ENCODE measurements at regions not wholly inside any gene's neighbourhood (a gene's known extent, or its start where the extent isn't known, plus 50 kb on each side); places are given as distances from the start of the nearest gene placed in this dataset.

DNA sequence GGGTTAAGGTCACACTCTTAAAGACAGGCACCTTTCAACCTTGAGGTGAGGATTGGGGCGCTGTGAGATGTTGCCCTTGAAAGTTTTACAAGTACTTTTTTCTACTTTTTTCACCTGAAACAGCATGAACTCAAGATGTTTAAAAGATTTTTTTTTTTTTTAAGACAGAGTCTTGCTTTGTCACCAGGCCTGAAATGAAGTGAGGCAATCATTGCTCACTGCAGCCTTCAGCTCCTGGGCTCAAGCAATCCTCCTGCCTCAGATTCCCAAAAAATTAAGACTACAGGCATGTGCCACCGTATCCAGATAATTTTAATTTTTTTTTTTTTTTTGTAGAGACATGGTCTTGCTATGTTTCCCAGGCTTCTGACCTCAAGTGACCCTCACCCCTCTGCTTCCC, 243.9 kb downstream of the DIO2 start:
- no peak overlapping the region for H3K27ac ChIP-seq
- H3K79me2 ChIP-seq, result no peaks in the 10 kb centered on the region
- no peaks in the 10 kb centered on the region for H3K9me3 ChIP-seq (ENCODE audit: control insufficient read depth, low read length)
- H3K4me1 ChIP-seq, result no peaks in the 10 kb centered on the region
- no peak overlapping the region for H3K9ac ChIP-seq
- no peak overlapping the region for H2AFZ ChIP-seq
- no peaks in the 10 kb centered on the region for H3K27me3 ChIP-seq (ENCODE audit: control insufficient read depth, insufficient read depth, low read length)
- no peaks in the 10 kb centered on the region for H3K36me3 ChIP-seq (ENCODE audit: control insufficient read depth, insufficient read depth, low read length)
- H3K4me3 ChIP-seq (ENCODE audit: low read depth, low read length), result no peak overlapping the region
- TF ChIP-seq, protein P1, sequence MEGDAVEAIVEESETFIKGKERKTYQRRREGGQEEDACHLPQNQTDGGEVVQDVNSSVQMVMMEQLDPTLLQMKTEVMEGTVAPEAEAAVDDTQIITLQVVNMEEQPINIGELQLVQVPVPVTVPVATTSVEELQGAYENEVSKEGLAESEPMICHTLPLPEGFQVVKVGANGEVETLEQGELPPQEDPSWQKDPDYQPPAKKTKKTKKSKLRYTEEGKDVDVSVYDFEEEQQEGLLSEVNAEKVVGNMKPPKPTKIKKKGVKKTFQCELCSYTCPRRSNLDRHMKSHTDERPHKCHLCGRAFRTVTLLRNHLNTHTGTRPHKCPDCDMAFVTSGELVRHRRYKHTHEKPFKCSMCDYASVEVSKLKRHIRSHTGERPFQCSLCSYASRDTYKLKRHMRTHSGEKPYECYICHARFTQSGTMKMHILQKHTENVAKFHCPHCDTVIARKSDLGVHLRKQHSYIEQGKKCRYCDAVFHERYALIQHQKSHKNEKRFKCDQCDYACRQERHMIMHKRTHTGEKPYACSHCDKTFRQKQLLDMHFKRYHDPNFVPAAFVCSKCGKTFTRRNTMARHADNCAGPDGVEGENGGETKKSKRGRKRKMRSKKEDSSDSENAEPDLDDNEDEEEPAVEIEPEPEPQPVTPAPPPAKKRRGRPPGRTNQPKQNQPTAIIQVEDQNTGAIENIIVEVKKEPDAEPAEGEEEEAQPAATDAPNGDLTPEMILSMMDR (IDR thresholded peaks at IDR 0.05), result no peak
- H3K4me2 ChIP-seq (ENCODE audit: low read length), result no peak overlapping the region

DNA sequence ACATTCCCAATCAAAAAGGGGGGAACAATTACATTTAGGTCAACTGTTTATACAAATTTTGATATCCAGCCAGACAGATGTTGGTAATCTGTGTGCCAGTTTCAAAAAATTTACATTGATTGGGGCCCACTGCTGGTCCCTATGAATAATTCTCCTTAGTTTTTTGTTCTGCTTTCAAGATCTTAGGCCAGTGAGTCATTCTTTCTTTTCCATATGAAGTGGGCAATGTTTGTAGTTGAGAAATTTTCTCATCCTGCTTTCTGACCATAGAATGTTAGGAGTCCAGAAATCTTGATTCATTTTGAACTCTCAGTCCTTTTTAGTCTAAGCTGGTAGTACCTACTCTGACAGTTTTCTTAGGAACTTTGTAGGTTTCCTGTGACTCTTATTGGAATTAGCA, 244.3 kb downstream of the DIO2 start:
- no peaks in the 10 kb centered on the region for H3K4me1 ChIP-seq
- no peak overlapping the region for H2AFZ ChIP-seq
- H3K27ac ChIP-seq, result no peak overlapping the region
- no peaks in the 10 kb centered on the region for H3K79me2 ChIP-seq
- H3K9me3 ChIP-seq (ENCODE audit: control insufficient read depth, low read length), result no peaks in the 10 kb centered on the region
- H3K27me3 ChIP-seq (ENCODE audit: control insufficient read depth, insufficient read depth, low read length), result no peaks in the 10 kb centered on the region
- H3K4me2 ChIP-seq (ENCODE audit: low read length), result no peak overlapping the region
- TF ChIP-seq, protein P1 (IDR thresholded peaks at IDR 0.05), result no peak
- no peak overlapping the region for H3K9ac ChIP-seq
- no peak overlapping the region for H3K4me3 ChIP-seq (ENCODE audit: low read depth, low read length)
- no peaks in the 10 kb centered on the region for H3K36me3 ChIP-seq (ENCODE audit: control insufficient read depth, insufficient read depth, low read length)

DNA sequence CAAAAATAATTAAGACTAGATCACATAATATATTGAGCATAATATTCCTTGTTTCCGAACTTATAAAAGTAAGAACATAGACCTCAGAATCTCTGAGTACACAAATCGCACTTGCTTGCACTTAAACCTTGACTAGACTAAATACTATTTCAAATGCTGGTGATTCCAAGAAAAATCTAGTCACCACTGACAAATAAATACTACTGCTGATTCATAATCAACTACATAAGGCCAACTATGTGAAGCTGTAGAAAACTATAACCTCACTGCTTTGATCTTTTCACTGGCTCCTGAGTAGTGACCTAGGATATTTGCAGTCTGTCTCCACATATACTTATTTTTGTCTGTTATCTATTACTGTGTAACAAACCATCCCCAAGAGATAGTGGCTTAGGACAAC, 245.4 kb downstream of the DIO2 start:
- H3K4me3 ChIP-seq (ENCODE audit: low read depth, low read length), result no peak overlapping the region
- H3K4me2 ChIP-seq (ENCODE audit: low read length), result no peak overlapping the region
- H3K4me1 ChIP-seq, result no peaks in the 10 kb centered on the region
- no peak overlapping the region for H3K27ac ChIP-seq
- H3K27me3 ChIP-seq (ENCODE audit: control insufficient read depth, insufficient read depth, low read length), result no peaks in the 10 kb centered on the region
- H3K9ac ChIP-seq, result no peak overlapping the region
- no peaks in the 10 kb centered on the region for H3K36me3 ChIP-seq (ENCODE audit: control insufficient read depth, insufficient read depth, low read length)
- H3K9me3 ChIP-seq (ENCODE audit: control insufficient read depth, low read length), result no peaks in the 10 kb centered on the region
- TF ChIP-seq, protein P1 (IDR thresholded peaks at IDR 0.05), result no peak
- H2AFZ ChIP-seq, result no peak overlapping the region
- H3K79me2 ChIP-seq, result no peaks in the 10 kb centered on the region

DNA sequence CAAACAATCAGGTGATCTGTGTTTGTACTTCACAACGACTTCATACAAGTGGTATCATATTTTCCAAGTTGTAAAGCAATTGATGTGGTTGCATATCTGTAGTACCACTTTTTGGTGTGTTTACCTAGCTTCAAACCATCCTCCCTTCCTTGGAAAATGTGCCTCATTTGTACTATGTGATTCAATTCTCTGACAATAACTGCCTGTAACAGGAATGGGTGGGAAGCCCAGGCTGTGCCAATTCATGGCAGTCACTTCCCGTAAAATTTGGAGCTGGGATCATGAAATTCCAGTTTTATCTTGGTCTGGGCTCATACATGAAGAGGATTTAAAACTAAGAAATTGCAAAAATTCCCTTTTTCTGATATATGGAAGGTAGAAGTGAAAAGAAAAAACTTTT, 250.1 kb downstream of the DIO2 start:
- no peaks in the 10 kb centered on the region for H3K36me3 ChIP-seq (ENCODE audit: control insufficient read depth, insufficient read depth, low read length)
- H3K79me2 ChIP-seq, result no peaks in the 10 kb centered on the region
- no peak overlapping the region for H3K9ac ChIP-seq
- no peaks in the 10 kb centered on the region for H3K4me1 ChIP-seq
- TF ChIP-seq, protein P1 (IDR thresholded peaks at IDR 0.05), result no peak
- H3K4me3 ChIP-seq (ENCODE audit: low read depth, low read length), result no peak overlapping the region
- H3K9me3 ChIP-seq (ENCODE audit: control insufficient read depth, low read length), result no peaks in the 10 kb centered on the region
- no peak overlapping the region for H2AFZ ChIP-seq
- H3K4me2 ChIP-seq (ENCODE audit: low read length), result no peak overlapping the region
- no peak overlapping the region for H3K27ac ChIP-seq
- H3K27me3 ChIP-seq (ENCODE audit: control insufficient read depth, insufficient read depth, low read length), result no peaks in the 10 kb centered on the region

DNA sequence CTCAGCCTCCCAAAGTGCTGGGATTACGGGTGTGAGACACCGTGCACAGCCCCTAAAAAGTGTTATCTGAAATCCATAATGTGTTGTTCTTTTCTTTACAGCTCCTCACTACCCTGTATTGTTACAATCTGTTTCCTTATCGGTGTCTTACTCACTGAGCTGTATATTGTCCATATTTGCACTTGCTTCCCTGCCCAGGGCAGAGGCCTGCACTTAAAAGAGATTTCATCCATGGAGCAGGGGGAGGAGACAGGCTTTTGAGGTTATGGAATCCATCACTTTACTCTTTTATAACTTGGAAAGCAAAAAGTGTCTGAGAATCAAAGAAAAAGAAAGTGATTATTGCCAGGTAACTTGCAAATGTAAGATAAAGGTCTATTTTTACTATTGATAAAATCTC, 251.0 kb downstream of the DIO2 start:
- Histone ChIP-seq H3K27me3 (ENCODE audit: control insufficient read depth, insufficient read depth, low read length) (no peaks in the 10 kb centered on the region), H3K9ac (no peak overlapping the region), H3K79me2 (no peaks in the 10 kb centered on the region), H3K9me3 (ENCODE audit: control insufficient read depth, low read length) (no peaks in the 10 kb centered on the region), H3K4me1 (no peaks in the 10 kb centered on the region), H3K27ac (no peak overlapping the region), H2AFZ (no peak overlapping the region), H3K36me3 (ENCODE audit: control insufficient read depth, insufficient read depth, low read length) (no peaks in the 10 kb centered on the region), H3K4me3 (ENCODE audit: low read depth, low read length) (no peak overlapping the region), H3K4me2 (ENCODE audit: low read length) (no peak overlapping the region)
- TF ChIP-seq, protein P1 (IDR thresholded peaks at IDR 0.05), result no peak

Measured in parathyroid adenoma (tissue), 2 donors.